ENCODE measurements at regions not wholly inside any gene's neighbourhood (a gene's known extent, or its start where the extent isn't known, plus 50 kb on each side); places are given as distances from the start of the nearest gene placed in this dataset.

DNA sequence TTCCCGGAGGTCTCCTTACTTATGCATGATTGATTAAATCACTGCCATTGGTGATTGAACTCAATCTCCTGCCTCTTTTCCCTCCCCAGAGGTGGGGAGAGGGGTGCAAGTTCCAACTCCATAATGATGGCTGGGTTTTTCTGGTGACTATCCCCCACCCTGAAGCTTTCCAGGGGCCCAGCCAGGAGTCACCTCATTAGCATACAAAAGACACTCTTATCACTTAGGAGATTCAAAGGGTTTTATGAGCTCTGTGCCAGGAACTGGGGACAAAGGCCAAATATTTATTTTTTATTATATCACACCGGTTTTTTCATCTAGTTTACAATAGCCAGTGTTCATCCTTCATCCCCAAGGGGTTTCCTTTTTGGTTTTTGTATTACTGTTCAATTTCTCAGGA lies 300.7 kb downstream of the ETNK1 start:
- TF ChIP-seq POLR2A (IDR thresholded peaks at IDR 0.05; ENCODE audit: low read depth, low read length) (no peak), POU2F2 (IDR thresholded peaks at IDR 0.05; ENCODE audit: borderline replicate concordance, low read depth, low read length) (no peak)
- TF ChIP-seq, protein P1, sequence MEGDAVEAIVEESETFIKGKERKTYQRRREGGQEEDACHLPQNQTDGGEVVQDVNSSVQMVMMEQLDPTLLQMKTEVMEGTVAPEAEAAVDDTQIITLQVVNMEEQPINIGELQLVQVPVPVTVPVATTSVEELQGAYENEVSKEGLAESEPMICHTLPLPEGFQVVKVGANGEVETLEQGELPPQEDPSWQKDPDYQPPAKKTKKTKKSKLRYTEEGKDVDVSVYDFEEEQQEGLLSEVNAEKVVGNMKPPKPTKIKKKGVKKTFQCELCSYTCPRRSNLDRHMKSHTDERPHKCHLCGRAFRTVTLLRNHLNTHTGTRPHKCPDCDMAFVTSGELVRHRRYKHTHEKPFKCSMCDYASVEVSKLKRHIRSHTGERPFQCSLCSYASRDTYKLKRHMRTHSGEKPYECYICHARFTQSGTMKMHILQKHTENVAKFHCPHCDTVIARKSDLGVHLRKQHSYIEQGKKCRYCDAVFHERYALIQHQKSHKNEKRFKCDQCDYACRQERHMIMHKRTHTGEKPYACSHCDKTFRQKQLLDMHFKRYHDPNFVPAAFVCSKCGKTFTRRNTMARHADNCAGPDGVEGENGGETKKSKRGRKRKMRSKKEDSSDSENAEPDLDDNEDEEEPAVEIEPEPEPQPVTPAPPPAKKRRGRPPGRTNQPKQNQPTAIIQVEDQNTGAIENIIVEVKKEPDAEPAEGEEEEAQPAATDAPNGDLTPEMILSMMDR (IDR thresholded peaks at IDR 0.05 in 2 of 3, conservative IDR thresholded peaks at IDR 0.05 in 1 of 3; ENCODE audit: control insufficient read depth in 2 of 3, extremely low read depth in 1 of 3, insufficient read depth in 1 of 3, low read depth in 3 of 3, low read length in 3 of 3): no peak
